Liver (tissue), 3 donors: ENCODE measurements at regions not wholly inside any gene's neighbourhood (a gene's known extent, or its start where the extent isn't known, plus 50 kb on each side); places are given as distances from the start of the nearest gene placed in this dataset.

ENCODE experiments used
- CTCF ChIP-seq: fragments of 150-350 bp; IDR thresholded peaks from 2 replicates; pipeline ENCODE4 v1.5.1; 2017; ENCODE audit warnings: improper control_type of control experiment, low read depth, low read length; ENCODE audit not compliant: missing input control
- JUND ChIP-seq, 2 donors: IDR thresholded peaks; 2 replicates each; pipeline ENCODE4 v1.6.1; 2016; ENCODE audit warnings: antibody characterized with exemption in 2 of 2
- SP1 ChIP-seq: IDR thresholded peaks from 2 replicates; pipeline ENCODE4 v1.6.1; 2018; ENCODE audit warnings: antibody characterized with exemption, mild to moderate bottlenecking
- TAF1 ChIP-seq: conservative IDR thresholded peaks from 2 replicates; pipeline ENCODE4 v1.6.1; 2016; ENCODE audit warnings: antibody characterized with exemption, mild to moderate bottlenecking
- ZBTB33 ChIP-seq: IDR thresholded peaks from 2 replicates; pipeline ENCODE4 v1.6.1; 2016; ENCODE audit warnings: antibody characterized with exemption
- donor health status: healthy.
- donor health status: healthy.

- TF ChIP-seq JUND (IDR thresholded peaks at IDR 0.05), result no peak
- TF ChIP-seq TAF1, result no peak
- no peak for TF ChIP-seq CTCF
- no peak for TF ChIP-seq SP1
- TF ChIP-seq ZBTB33, result no peak
Observed at GRCh38 chr12:24510581-24511125, 438.2 kb downstream of the BCAT1 start.
